ENCODE measurements at regions not wholly inside any gene's neighbourhood (a gene's known extent, or its start where the extent isn't known, plus 50 kb on each side); places are given as distances from the start of the nearest gene placed in this dataset.

DNA sequence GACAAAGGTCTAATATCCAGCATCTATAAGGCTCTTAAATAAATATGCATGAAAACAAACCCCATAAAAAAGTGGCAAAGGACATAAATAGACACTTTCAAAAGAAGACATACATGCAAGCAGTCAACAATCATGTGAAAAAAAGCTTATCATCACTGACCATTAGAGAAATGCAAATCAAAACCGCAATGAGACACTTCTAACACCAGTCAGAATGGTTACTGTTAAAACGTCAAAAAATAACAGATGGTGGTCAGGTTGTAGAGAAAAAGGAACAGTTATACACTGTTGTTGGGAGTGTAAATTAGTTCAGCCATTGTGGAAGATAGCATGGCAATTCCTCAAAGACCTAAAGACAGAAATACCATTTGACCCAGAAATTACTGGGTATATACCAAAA lies 440.7 kb upstream of the KCNMB2 start (continued):
- TF ChIP-seq EZH2 (IDR thresholded peaks at IDR 0.05; ENCODE audit: low read depth, low read length, severe bottlenecking) (no peak), SAP30 (IDR thresholded peaks at IDR 0.05; ENCODE audit: insufficient read depth, insufficient replicate concordance, low read length) (no peak)
